Kidney epithelial cell (primary cell): ENCODE measurements at regions not wholly inside any gene's neighbourhood (a gene's known extent, or its start where the extent isn't known, plus 50 kb on each side); places are given as distances from the start of the nearest gene placed in this dataset.

Experiments used
- DNase-seq: peaks from one replicate; pipeline ENCODE4 v3.0.0-alpha.2; 2010; ENCODE audit warnings: low read depth
- H3K27me3 ChIP-seq: 2 replicates; pipeline ENCODE4 v1.6.0; 2011; ENCODE audit warnings: low read length; ENCODE audit not compliant: control insufficient read depth, insufficient read depth
- H3K36me3 ChIP-seq: 2 replicates; pipeline ENCODE4 v1.5.1; 2011; ENCODE audit warnings: low read length; ENCODE audit not compliant: control insufficient read depth, insufficient read depth
- H3K4me3 ChIP-seq: 2 replicates; pipeline ENCODE4 v1.5.1; 2011; ENCODE audit warnings: low read depth, mild to moderate bottlenecking, control low read depth, low read length
- CTCF ChIP-seq: IDR thresholded peaks from 2 replicates; pipeline ENCODE4 v1.5.1; 2011; ENCODE audit warnings: mild to moderate bottlenecking, moderate library complexity, low read length, control low read depth, inconsistent platforms; ENCODE audit not compliant: insufficient read depth, poor library complexity, severe bottlenecking

DNA sequence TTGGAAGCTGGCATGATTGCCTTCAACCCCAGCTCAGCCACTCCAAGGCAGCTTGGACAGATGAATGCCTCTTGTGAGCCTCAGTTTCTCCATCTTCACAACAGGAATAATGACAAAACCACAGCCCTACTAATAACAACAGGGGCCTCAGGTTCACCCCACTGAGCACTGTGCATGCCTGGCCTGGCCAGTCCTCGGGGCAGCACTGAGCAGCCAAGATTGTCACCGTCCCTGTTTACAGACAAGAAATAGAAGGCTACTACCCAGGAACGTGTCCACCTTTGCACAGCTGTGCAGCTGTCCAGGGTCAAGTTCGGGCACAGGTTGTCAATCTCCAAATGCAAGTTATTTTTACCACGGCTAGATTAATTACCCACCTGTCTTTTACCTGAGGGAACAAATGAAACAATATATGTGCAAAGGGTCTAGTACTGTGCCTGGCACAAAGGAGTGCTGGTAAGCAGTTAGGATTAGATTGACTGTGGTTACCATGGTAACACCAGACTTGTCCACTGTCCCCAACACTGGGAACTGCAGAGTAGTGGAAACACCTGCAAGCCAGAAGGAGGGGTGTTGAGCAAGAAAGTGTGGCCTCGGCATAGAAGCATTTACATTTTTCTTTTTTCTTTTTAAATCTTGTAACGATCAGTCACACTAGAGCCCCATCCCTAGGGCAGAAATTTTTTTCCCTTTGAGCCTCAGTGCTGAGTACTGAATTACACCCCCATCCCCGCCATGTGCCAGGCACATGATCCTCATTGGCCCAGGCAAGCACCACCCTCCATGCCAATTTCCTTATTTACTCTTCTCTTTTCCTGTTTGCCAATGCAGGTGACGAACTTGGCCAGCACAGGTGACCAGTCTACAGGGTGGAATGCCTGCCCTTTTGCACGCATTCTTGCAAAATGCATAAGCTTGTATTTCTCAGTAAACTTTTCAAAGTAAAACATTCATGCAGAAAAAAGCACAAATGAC is 66.3 kb upstream of the SLC6A6 start:
- H3K27me3 ChIP-seq, result peaks cover 8% of the 10 kb centered on the region
- H3K4me3 ChIP-seq, result no peak overlapping the region
- TF ChIP-seq CTCF, result no peak
- no peaks in the 10 kb centered on the region for H3K36me3 ChIP-seq
- DNase-seq, result no peak

DNA sequence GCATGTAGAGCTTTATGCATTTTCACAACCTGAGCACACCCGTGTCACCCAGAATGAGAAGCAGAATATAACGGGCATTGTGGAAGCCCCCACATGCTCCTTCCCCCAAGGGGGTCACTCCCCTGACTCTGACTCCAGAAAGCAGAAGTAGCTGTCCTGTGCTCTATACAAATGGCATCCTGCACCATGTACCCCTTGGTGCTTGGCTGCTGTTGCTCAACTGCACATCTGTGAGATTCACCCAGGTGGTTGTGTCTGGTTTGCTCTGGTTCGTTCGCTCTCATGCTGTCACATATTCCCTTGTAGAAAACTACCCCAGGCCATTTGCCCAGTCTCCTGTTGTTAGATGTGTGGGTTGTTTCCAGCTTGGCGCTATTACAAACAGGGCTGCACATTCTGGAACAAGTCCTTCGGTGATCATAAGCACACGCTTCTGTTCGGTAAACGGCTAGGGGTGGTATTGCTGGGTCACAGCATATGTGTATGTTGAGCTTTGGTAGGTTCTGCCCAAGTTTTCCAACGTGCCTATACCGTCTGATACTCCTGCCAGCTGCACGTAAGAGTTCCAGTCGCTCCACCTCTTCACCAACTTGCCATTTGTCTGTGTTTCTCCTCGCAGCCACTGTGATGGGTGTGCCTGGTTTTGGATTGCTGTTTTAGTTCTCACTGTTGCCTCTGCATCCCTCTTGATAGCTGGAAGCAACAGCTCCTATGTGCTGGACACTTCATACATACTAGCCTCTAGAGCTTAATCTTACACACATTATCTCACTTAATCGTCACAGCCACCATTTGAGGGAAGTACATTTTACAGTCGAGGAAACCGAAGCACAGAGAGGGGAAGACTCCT is 65.4 kb upstream of the SLC6A6 start:
- TF ChIP-seq CTCF, result no peak
- no peak for DNase-seq
- Histone ChIP-seq H3K4me3 (no peak overlapping the region), H3K27me3 (peaks cover 8% of the 10 kb centered on the region), H3K36me3 (no peaks in the 10 kb centered on the region)

DNA sequence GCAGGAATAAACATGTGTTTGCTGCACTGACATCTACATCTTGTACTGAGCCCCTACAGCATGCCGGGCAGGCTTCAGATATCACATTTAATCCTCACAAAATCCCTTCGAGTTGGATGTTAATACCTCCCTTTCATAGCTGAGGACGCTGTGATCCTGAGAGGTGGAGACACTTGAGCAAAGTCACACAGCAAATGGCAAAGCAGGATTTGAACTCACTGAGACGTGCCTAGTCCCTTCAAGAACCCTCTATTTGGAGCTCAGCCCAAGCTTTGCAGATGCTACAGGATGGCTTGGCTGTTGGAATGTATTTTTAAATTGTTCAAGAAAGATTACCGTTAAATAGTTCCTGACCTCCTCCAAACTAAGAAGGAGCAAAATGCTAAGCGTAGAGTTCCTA is 64.6 kb upstream of the SLC6A6 start:
- no peaks in the 10 kb centered on the region for H3K36me3 ChIP-seq
- no peak for TF ChIP-seq CTCF
- H3K27me3 ChIP-seq, result peaks cover 8% of the 10 kb centered on the region
- H3K4me3 ChIP-seq, result no peak overlapping the region
- no peak for DNase-seq

- Histone ChIP-seq H3K4me3 (no peak overlapping the region), H3K36me3 (no peaks in the 10 kb centered on the region), H3K27me3 (peaks cover 8% of the 10 kb centered on the region)
- TF ChIP-seq CTCF, result no peak
- no peak for DNase-seq
Observed at GRCh38 chr3:14338242-14338641, 64.2 kb upstream of the SLC6A6 start.

DNA sequence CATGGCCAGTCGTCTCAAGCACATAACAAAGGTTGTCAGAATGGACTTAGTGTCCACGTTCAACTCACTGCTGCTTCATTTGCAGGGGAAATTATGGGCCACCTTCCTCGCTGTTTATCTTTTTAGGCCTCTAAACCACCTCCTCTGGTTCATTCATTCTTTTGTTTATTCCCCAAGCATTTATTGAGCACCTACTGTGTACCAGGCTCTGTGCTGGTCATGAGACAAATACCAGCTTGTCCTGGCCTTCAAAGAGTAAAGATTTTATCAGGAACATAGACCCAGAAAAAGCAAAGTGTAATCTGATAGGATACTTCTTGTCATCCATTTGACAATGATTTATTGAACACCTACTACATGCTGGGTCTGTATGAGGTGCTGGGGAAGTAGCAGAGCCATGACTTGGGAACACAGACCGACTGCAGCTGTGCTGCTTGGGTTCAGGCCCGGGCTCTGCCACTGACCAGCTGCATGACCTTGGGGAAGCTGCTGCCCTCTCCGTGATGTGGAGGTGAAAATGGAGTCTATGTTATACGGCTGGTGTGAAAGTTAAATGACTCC is 63.4 kb upstream of the SLC6A6 start:
- peaks cover 10% of the 10 kb centered on the region for H3K27me3 ChIP-seq
- H3K4me3 ChIP-seq, result no peak overlapping the region
- no peak for DNase-seq
- no peaks in the 10 kb centered on the region for H3K36me3 ChIP-seq
- no peak for TF ChIP-seq CTCF
